Uterus (tissue), 3 donors: ENCODE measurements at regions not wholly inside any gene's neighbourhood (a gene's known extent, or its start where the extent isn't known, plus 50 kb on each side); places are given as distances from the start of the nearest gene placed in this dataset.

Experiments
- DNase-seq, 2 donors: peaks; one replicate each; pipeline ENCODE4 v3.0.0-alpha.2; 2019 to 2020
- H3K27ac ChIP-seq, 2 donors: fragments of 200-600 bp; sonication (generic); 1 replicate in 1 of 2; 2 replicates in 1 of 2; pipeline ENCODE4 v1.5.1; 2016 to 2018
- H3K27me3 ChIP-seq, 2 donors: fragments of 200-600 bp; sonication (generic); one replicate each; pipeline ENCODE4 v1.5.1; 2018 to 2019; ENCODE audit warnings: control low read depth in 1 of 2
- H3K36me3 ChIP-seq, 2 donors: fragments of 200-600 bp; sonication (generic); one replicate each; pipeline ENCODE4 v1.5.1; 2019; ENCODE audit warnings: control low read depth in 1 of 2
- H3K4me1 ChIP-seq, 2 donors: fragments of 200-600 bp; sonication (generic); one replicate each; pipeline ENCODE4 v1.5.1; 2018 to 2019; ENCODE audit warnings: control low read depth in 1 of 2
- H3K4me3 ChIP-seq, 2 donors: fragments of 200-600 bp; sonication (generic); 1 replicate in 1 of 2; 2 replicates in 1 of 2; pipeline ENCODE4 v1.5.1; 2018 to 2019; ENCODE audit warnings: mild to moderate bottlenecking in 1 of 2
- H3K9me3 ChIP-seq, 2 donors: fragments of 200-600 bp; sonication (generic); one replicate each; pipeline ENCODE4 v1.5.1; 2019; ENCODE audit warnings: control low read depth in 1 of 2
- POLR2A ChIP-seq, 2 donors: fragments of 450-650 bp; IDR thresholded peaks; one replicate each; pipeline ENCODE4 v1.6.1; 2016; ENCODE audit warnings: antibody characterized with exemption in 2 of 2, mild to moderate bottlenecking in 1 of 2, moderate library complexity in 1 of 2
- intact Hi-C: fragments of 100-400 bp; cut with DNase I; formaldehyde crosslinking; loops from one replicate; pipeline ENCODE4 v1.15.1; 2023; ENCODE audit warnings: low total_unique reads
- TF ChIP-seq, protein P1 (sequence below), 4 experiments: fragments of 200-600 bp in 2 of 4; fragments of 450-650 bp in 2 of 4; sonication (generic) in 2 of 4; IDR thresholded peaks; one replicate each; pipeline ENCODE4 v1.5.1; 2016 to 2019; ENCODE audit warnings: antibody characterized with exemption in 4 of 4, mild to moderate bottlenecking in 2 of 4, moderate library complexity in 1 of 4
- donor health status: DM: yes; HTN: yes; CAD: no.

DNA sequence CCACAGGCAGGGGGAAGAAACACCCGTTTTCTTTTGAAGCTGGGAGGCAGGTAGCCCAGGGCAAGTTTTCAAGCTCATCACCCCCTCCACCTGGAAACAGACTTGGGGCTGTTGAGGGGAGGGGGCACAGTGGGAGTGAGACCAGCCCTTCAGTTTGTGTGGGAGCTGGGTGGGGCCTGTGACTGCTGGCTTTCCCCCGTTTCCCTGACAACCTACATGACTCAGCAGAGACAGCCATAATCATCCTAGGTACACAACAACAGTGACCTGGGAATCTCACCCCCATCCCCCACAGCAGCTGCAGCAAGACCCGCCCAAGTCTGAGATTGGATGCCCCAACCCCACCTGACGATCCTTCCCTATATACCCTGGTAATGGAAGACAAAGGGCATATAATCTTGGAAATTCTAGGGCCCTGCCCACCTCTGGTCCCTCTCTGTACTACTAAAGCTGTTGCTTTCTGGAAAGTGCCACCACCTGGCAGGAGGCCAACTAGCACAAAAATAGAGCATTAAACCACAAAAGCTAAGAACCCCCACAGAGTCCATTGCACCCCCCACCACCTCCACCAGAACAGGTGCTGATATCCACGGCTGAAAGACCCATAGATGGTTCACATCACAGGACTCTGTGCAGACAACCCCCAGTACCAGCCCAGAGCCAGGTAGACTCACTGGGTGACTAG lies 422.2 kb upstream of the SGO1 start:
- Histone ChIP-seq H3K36me3 (no peaks in the 10 kb centered on the region), H3K4me3 (no peak overlapping the region), H3K4me1 (no peaks in the 10 kb centered on the region), H3K9me3 (peaks cover 0 to 7% of the 10 kb centered on the region in 2 donors), H3K27ac (no peak overlapping the region), H3K27me3 (no peaks in the 10 kb centered on the region)
- no peak for DNase-seq
- TF ChIP-seq POLR2A (IDR thresholded peaks at IDR 0.05), result no peak
- TF ChIP-seq, protein P1, sequence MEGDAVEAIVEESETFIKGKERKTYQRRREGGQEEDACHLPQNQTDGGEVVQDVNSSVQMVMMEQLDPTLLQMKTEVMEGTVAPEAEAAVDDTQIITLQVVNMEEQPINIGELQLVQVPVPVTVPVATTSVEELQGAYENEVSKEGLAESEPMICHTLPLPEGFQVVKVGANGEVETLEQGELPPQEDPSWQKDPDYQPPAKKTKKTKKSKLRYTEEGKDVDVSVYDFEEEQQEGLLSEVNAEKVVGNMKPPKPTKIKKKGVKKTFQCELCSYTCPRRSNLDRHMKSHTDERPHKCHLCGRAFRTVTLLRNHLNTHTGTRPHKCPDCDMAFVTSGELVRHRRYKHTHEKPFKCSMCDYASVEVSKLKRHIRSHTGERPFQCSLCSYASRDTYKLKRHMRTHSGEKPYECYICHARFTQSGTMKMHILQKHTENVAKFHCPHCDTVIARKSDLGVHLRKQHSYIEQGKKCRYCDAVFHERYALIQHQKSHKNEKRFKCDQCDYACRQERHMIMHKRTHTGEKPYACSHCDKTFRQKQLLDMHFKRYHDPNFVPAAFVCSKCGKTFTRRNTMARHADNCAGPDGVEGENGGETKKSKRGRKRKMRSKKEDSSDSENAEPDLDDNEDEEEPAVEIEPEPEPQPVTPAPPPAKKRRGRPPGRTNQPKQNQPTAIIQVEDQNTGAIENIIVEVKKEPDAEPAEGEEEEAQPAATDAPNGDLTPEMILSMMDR (IDR thresholded peaks at IDR 0.05), result no peak
- intact Hi-C loops, result no loop called here

- intact Hi-C loops, result no loop called here
- no peak overlapping the region for H3K27ac ChIP-seq
- no peak overlapping the region for H3K4me3 ChIP-seq
- H3K4me1 ChIP-seq, result no peaks in the 10 kb centered on the region
- no peak for TF ChIP-seq POLR2A (IDR thresholded peaks at IDR 0.05)
- TF ChIP-seq, protein P1 (IDR thresholded peaks at IDR 0.05), result no peak
- DNase-seq, result no peak
- no peaks in the 10 kb centered on the region for H3K36me3 ChIP-seq
- no peaks in the 10 kb centered on the region for H3K9me3 ChIP-seq
- no peaks in the 10 kb centered on the region for H3K27me3 ChIP-seq
Measured at GRCh38 chr3:20604659-20605058, 418.7 kb upstream of the SGO1 start.

DNA sequence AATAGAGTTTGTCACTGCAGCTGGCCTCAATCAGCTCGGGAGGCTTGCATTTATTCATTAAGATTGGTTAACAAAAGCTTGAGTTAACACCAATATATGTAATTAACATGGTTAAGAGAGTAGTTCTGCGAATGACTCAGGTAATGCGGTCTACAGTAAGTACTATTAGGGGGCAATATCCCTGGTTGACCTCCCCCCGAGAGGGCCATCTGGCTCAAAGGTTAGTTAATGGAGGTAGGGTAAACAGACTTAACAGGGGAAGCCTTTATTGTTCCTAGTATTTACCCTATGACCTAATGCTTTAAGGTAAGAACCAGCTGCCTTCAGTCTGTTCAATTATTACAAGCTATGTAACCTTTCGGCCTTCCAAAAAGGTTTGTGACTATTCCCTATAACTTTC lies 403.3 kb upstream of the SGO1 start:
- H3K36me3 ChIP-seq, result no peaks in the 10 kb centered on the region
- intact Hi-C loops, result no loop called here
- no peak overlapping the region for H3K27ac ChIP-seq
- no peaks in the 10 kb centered on the region for H3K27me3 ChIP-seq
- H3K9me3 ChIP-seq, result no peaks in the 10 kb centered on the region
- no peaks in the 10 kb centered on the region for H3K4me1 ChIP-seq
- TF ChIP-seq, protein P1 (IDR thresholded peaks at IDR 0.05), result no peak
- TF ChIP-seq POLR2A (IDR thresholded peaks at IDR 0.05), result no peak
- no peak overlapping the region for H3K4me3 ChIP-seq
- no peak for DNase-seq

GRCh38 chr3:20588781-20589180 lies 402.8 kb upstream of the SGO1 start:
- DNase-seq, result no peak
- intact Hi-C loops, result no loop called here
- Histone ChIP-seq H3K4me1 (no peaks in the 10 kb centered on the region), H3K27me3 (no peaks in the 10 kb centered on the region), H3K9me3 (no peaks in the 10 kb centered on the region), H3K4me3 (no peak overlapping the region), H3K27ac (no peak overlapping the region), H3K36me3 (no peaks in the 10 kb centered on the region)
- no peak for TF ChIP-seq POLR2A (IDR thresholded peaks at IDR 0.05)
- TF ChIP-seq, protein P1 (IDR thresholded peaks at IDR 0.05), result no peak

DNA sequence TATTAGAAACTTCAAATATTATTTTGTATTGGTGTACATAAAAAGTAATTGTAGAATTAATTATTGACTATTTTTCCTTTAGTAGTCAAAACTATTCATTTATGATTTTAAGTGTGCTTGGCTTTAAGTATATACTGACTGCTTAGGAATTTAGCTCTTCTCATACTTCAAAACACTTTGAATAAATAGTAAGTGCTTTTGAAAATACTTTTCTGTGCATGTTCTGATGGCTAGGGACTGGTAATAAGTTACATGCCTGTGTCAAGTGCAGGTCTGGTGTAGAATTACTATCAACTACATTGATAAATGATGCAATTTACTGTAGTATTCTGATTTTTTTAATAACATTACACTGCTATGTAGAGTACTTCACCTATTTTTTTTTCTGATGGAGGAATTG lies 397.6 kb upstream of the SGO1 start:
- DNase-seq, result no peak
- Histone ChIP-seq H3K36me3 (no peaks in the 10 kb centered on the region), H3K27me3 (no peaks in the 10 kb centered on the region), H3K27ac (no peak overlapping the region), H3K9me3 (no peaks in the 10 kb centered on the region), H3K4me3 (no peak overlapping the region), H3K4me1 (no peaks in the 10 kb centered on the region)
- intact Hi-C loops, result no loop called here
- TF ChIP-seq, protein P1 (IDR thresholded peaks at IDR 0.05), result no peak
- no peak for TF ChIP-seq POLR2A (IDR thresholded peaks at IDR 0.05)
